Activated naive CD4-positive, alpha-beta T cell treated with anti-CD3 and anti-CD28 coated beads, Interleukin-2, amount 50 U/mL, for 24 hours (primary cell): ENCODE measurements at regions not wholly inside any gene's neighbourhood (a gene's known extent, or its start where the extent isn't known, plus 50 kb on each side); places are given as distances from the start of the nearest gene placed in this dataset.

Experiments used
- H3K27ac Mint-ChIP-seq: one replicate; pipeline ENCODE4 v1.8.0; 2021; ENCODE audit warnings: mild to moderate bottlenecking, mixed read lengths
- H3K27me3 Mint-ChIP-seq: one replicate; pipeline ENCODE4 v1.8.0; 2021; ENCODE audit warnings: mixed read lengths
- H3K36me3 Mint-ChIP-seq: one replicate; pipeline ENCODE4 v1.8.0; 2021; ENCODE audit warnings: mixed read lengths
- H3K4me1 Mint-ChIP-seq: one replicate; pipeline ENCODE4 v1.8.0; 2021; ENCODE audit warnings: mixed read lengths
- H3K4me3 Mint-ChIP-seq: one replicate; pipeline ENCODE4 v1.8.0; 2021; ENCODE audit warnings: mild to moderate bottlenecking, mixed read lengths
- H3K9me3 Mint-ChIP-seq: one replicate; pipeline ENCODE4 v1.8.0; 2021; ENCODE audit warnings: mixed read lengths

DNA sequence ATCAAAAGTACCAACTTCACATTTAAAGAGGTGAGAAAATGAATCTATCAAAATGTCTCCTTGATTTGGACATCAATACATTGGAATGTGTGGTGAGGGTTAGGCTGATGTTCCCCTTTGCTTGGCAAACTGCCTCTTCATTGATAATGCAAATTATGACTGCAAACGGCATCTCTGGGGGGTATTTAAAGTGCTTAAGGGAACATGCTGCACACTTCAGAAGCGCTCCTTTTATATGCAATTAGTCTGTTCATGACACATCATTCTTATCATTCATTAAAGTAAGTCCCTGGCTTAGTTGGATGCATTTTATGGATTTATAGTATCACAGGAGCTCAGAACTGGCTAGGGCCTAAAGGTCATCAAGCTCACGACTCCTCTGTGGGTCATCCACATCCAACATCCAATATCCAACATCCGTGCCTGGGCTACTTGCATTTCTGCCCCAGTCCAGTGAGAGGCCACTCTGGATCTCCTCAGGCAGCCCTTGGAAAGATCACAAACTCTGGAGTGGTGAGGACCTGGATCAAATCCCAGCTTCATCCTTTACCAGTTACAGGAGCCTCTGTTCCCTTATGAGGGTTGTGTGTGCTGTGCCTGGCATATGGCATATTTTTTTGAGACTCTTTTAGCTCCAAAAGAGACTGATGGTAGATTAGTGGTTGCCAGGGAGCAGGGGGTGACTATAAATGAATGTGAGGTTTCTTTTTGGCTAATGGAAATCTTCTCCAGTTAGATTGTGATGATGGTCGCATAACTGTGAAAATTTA, 136.8 kb upstream of the FOXB1 start:
- Mint-ChIP-seq H3K36me3 (no peaks in the 10 kb centered on the region), H3K4me1 (no peaks in the 10 kb centered on the region), H3K27me3 (no peaks in the 10 kb centered on the region), H3K27ac (no peak overlapping the region), H3K9me3 (no peaks in the 10 kb centered on the region), H3K4me3 (no peak overlapping the region)

DNA sequence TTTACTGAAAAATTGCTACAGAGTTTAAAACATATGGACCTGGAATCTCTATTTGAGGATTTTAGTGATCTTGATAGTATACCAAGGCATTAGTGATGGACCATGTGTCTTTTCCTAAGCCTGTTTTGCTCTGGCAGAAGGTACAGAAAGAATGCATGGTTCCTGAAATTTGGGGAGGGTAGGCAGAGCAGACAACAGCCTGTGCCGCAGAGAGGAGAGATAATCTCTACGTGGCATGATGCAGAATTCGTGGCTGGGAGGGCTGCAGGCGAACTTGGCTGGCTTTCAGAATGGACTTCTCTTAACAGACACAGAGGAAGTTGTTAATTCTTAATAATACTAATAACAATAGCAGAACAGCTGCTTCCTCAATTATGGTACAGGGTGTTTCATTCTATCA, 137.5 kb upstream of the FOXB1 start:
- Mint-ChIP-seq H3K9me3 (no peaks in the 10 kb centered on the region), H3K27me3 (no peaks in the 10 kb centered on the region), H3K36me3 (no peaks in the 10 kb centered on the region), H3K27ac (no peak overlapping the region), H3K4me1 (no peaks in the 10 kb centered on the region), H3K4me3 (no peak overlapping the region)

DNA sequence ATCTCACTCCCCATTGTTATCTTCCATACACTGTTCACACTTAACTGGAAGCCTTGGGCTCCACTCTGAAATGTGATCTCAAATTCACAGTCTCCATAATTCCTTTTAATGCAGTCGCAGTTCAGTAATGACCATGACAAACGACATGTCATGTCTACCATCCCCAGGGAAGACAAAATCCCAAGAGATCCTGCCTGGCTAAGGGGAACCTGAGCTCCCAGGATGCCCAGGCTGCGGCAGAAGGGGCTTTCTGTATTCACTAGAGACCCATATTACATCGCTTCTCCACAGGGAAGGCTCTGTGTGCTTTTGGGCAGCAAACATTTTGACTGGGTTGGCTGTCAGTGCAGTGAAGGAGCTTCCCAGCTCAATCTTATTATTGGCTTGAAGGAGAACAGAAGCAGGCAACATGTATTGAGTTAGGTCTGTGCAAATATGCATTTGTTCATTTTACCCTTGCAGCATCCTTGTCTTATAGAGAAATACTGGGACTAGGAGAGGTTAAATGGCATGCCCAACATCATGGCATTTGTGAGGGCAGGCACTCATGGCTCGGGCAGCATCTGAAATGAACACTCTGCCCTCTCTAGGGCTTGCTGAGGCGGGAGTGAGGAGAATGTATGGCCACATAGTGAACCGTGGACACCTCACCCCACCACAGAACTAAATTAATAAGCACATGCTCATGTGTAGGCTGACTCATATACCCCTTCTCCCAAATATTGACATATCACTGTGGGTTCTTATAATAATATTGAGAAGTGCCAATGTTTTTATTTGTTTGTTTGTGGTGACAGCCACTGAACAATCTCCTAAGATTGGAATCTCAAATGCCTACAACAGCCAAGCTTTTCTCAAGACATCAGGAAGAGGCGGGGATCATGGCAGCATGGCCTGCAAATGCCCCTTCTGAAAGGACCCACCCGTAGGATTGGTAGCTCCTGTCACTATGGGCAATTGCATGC, 141.6 kb upstream of the FOXB1 start:
- no peak overlapping the region for H3K27ac Mint-ChIP-seq

DNA sequence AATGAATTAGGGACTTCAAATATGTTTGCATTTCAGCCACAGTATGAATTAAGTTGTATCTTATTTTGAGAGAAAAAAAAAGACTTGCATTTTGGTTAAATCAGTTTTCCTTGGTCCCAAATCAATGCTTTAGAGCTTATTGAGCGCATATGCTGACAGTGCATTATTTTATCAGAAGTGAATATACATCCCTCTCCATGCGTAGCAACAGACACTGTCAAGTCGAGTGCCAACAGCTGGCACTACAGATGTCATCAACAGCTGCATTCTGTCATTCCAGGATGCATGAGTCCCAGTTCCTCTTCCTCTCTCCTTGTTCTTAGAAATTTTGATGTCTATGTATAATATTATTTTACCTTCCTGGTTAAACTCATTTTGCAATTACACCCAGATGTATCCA, 156.1 kb upstream of the FOXB1 start:
- Mint-ChIP-seq H3K4me1 (no peaks in the 10 kb centered on the region), H3K9me3 (no peaks in the 10 kb centered on the region), H3K36me3 (no peaks in the 10 kb centered on the region), H3K27ac (no peak overlapping the region), H3K4me3 (no peak overlapping the region), H3K27me3 (no peaks in the 10 kb centered on the region)

More for the DNA sequence above, 141.6 kb upstream of the FOXB1 start:
- Mint-ChIP-seq H3K36me3 (no peaks in the 10 kb centered on the region), H3K9me3 (no peaks in the 10 kb centered on the region), H3K27me3 (no peaks in the 10 kb centered on the region), H3K4me3 (no peak overlapping the region), H3K4me1 (no peaks in the 10 kb centered on the region)

DNA sequence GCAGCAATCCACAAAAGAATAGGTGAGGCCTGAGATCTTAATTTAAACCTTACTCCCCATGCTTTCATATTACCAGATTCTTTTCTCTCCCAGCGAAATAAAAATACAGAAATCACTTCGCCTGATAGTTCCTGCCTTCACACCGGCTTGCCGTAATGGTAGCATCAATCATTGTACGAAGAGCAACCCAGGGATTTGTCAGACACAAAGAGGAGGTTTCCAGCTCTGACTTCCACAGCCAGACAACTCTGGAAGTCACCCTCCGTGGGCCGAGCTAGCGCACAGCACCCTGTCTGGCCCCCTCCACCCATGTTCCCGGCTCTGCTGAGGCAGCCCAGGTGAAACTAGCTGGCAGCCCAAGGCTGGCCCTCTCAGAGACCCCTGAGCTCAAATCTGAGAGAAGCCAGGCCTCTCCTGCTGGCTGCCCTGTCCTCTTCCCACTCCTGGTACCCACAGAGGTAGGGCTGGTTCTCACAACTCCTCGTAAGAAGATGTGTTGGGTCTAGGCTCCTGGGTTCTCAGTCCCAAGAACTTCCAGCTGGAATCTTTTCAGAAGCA, 156.9 kb upstream of the BNIP2 start:
- Mint-ChIP-seq H3K27ac (no peak overlapping the region), H3K9me3 (no peaks in the 10 kb centered on the region), H3K4me1 (no peaks in the 10 kb centered on the region), H3K36me3 (no peaks in the 10 kb centered on the region), H3K27me3 (no peaks in the 10 kb centered on the region), H3K4me3 (no peak overlapping the region)

DNA sequence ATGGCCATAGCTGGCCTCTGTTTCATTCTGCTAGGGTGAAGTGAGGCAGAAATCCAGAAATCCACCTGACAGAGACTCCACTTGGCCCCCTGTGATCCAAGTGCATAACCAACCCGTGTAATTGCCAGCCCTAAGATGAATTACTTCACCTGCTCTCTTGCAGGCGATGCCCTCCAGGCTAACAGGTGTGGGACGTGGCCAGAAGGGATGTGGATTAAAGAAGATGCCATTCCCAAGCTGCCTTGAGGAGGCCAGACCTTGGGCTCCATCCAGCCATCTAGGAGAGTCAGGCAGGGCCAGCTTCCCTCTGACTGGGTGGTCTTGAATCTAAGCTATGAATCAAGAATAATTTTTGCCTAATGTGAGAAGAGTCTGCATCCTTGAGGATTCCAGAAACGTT, 154.5 kb upstream of the BNIP2 start:
- peaks cover 14% of the 10 kb centered on the region for H3K4me1 Mint-ChIP-seq
- no peak overlapping the region for H3K4me3 Mint-ChIP-seq
- H3K27ac Mint-ChIP-seq = no peak overlapping the region
- no peaks in the 10 kb centered on the region for H3K27me3 Mint-ChIP-seq
- no peaks in the 10 kb centered on the region for H3K36me3 Mint-ChIP-seq
- H3K9me3 Mint-ChIP-seq = no peaks in the 10 kb centered on the region

DNA sequence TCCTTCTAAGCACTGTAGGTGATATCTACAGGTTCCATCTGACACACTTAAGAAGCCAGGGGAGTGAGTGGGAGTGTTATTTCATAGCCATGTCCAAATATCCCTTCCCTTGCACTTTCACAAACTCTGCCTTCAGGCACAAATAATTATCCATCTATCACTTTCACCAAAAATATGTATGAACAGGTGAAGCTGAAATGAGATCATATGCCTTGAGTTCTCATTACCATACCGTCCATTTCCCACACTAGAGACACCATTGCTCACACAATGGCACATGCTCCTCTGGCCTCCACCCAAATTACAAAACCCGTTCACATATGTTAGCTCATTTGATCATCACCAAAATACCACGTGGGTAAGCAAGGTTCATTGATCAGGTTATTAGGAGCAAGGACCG, 151.9 kb upstream of the BNIP2 start:
- Mint-ChIP-seq H3K9me3 (no peaks in the 10 kb centered on the region), H3K4me3 (no peak overlapping the region), H3K27ac (no peak overlapping the region), H3K4me1 (peaks cover 25% of the 10 kb centered on the region), H3K27me3 (no peaks in the 10 kb centered on the region), H3K36me3 (no peaks in the 10 kb centered on the region)

DNA sequence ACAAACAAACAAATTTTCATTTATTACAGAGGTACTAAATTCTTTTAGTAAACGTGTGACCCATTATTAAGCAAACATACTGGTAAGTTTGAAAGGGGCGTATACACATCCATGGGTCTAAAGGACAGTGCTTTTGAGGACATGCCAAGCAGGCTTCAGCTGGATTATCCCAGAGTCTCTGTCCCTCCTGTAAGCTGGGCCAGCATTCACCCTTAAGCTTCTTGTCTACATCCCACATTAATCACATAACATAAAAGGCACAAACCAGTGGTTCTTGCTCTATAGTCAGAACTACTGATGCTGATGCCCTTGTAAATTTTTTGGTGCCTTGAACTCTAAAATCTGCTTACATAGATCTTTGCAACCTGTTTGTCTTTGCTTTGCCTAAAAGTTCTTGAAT, 150.8 kb upstream of the BNIP2 start:
- H3K4me1 Mint-ChIP-seq = peaks cover 25% of the 10 kb centered on the region
- no peak overlapping the region for H3K4me3 Mint-ChIP-seq
- H3K36me3 Mint-ChIP-seq = no peaks in the 10 kb centered on the region
- H3K9me3 Mint-ChIP-seq = no peaks in the 10 kb centered on the region
- no peaks in the 10 kb centered on the region for H3K27me3 Mint-ChIP-seq
- H3K27ac Mint-ChIP-seq = no peak overlapping the region

DNA sequence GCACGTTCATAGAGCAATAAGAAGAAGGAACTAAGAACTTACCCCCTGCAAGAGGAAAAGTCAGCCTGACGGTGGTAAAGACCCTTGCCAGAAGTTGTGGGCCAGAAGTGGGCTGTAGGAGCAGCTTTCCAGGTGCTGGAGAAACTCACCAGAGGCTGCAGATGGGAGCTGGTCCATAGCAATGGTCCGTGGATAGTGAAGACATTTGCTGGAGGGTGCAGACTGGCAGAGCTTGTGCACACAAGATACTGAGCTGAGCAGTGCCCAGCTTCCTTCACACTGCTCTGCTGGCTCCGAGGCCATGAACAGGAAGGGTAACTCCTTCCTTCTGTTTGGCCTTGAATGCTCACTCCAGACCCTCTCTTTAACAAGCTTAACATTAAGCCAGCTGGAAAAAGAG, 149.8 kb upstream of the BNIP2 start:
- Mint-ChIP-seq H3K4me1 (peaks cover 25% of the 10 kb centered on the region), H3K27ac (no peak overlapping the region), H3K36me3 (no peaks in the 10 kb centered on the region), H3K27me3 (no peaks in the 10 kb centered on the region), H3K9me3 (no peaks in the 10 kb centered on the region), H3K4me3 (peak overlapping the region; percentile 34)

DNA sequence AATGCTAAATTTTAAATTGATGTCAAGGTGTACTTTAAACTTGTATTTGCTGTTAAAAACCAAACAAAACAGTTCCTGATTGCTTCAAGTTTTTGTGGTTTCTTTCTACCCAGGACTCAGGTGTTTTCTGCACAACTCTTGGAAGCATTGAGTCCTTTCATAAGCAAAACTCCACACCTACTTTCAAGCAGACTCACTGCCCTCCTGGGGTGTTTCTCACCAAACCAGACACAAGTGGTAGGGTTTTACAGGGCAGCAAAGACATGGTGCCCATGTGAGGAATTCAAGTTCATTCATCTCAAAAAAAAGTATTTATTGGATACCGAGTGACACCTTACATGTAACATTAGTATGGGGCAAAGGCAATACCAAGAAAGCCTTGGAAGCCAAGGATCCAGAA, 146.7 kb upstream of the BNIP2 start:
- no peak overlapping the region for H3K27ac Mint-ChIP-seq
- peaks cover 25% of the 10 kb centered on the region for H3K4me1 Mint-ChIP-seq

DNA sequence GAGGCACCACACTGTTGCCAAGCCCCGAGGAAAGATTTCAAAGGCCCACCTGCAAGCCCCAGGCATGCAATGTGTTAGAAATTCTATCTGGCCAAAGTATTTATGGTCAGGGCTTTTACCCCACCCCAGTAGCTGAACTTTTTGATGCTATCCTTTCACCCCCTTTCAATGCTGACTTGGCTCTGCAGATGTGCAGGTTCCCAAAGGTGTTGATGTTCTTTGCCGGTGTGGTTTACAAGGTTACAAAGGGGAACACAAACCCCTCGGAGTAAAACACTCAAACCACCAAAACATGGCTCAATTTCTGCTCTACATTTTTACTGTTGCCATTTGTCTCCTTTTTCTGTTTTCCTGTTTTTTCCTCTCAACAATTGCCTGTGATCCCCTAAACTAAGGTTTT, 145.4 kb upstream of the BNIP2 start:
- Mint-ChIP-seq H3K4me1 (peaks cover 17% of the 10 kb centered on the region), H3K4me3 (no peak overlapping the region), H3K27ac (no peak overlapping the region), H3K36me3 (no peaks in the 10 kb centered on the region), H3K9me3 (no peaks in the 10 kb centered on the region), H3K27me3 (no peaks in the 10 kb centered on the region)

More for the DNA sequence above, 146.7 kb upstream of the BNIP2 start:
- Mint-ChIP-seq H3K36me3 (no peaks in the 10 kb centered on the region), H3K4me3 (no peak overlapping the region), H3K27me3 (no peaks in the 10 kb centered on the region), H3K9me3 (no peaks in the 10 kb centered on the region)

DNA sequence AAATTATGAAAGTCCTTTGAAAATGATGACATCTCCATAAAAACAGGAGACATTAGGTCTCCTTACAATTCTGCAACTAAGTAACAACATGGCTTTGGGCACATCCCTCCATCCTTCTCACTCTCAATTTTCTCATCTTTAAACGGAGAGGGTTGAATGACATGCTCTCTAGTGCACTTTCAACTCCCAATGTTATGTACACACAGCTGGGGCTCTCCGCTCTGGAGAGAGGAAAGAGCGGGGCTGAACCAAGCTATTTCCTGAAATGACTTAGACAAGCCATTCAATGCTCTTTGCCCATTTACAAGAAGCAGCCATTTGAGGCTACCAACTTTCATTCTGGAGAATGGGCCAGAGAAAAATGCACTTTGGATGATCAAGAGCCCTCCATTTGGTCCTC, 144.2 kb upstream of the BNIP2 start:
- no peak overlapping the region for H3K4me3 Mint-ChIP-seq
- peaks cover 9% of the 10 kb centered on the region for H3K4me1 Mint-ChIP-seq
- no peaks in the 10 kb centered on the region for H3K27me3 Mint-ChIP-seq
- H3K27ac Mint-ChIP-seq = no peak overlapping the region
- H3K9me3 Mint-ChIP-seq = no peaks in the 10 kb centered on the region
- no peaks in the 10 kb centered on the region for H3K36me3 Mint-ChIP-seq

DNA sequence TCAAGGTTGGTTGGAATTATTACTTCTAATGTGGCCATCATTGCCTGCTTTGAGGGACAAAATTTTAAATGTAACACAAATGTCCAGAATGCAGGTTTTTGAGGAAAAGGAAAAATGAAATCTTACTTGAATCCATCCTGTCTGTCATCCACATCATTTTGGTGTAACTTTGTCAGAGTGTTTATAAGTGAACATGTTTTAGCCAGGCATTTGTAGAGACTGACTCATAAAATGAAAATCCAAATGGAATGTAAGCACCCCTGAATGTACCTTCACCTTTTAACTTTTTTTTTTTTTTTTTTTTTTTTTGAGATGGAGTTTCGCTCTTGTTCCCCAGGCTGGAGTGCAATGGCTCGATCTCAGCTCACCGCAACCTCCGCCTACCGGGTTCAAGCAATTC, 141.8 kb upstream of the BNIP2 start:
- Mint-ChIP-seq H3K9me3 (no peaks in the 10 kb centered on the region), H3K4me1 (no peaks in the 10 kb centered on the region), H3K27ac (no peak overlapping the region), H3K36me3 (no peaks in the 10 kb centered on the region), H3K4me3 (no peak overlapping the region), H3K27me3 (no peaks in the 10 kb centered on the region)

DNA sequence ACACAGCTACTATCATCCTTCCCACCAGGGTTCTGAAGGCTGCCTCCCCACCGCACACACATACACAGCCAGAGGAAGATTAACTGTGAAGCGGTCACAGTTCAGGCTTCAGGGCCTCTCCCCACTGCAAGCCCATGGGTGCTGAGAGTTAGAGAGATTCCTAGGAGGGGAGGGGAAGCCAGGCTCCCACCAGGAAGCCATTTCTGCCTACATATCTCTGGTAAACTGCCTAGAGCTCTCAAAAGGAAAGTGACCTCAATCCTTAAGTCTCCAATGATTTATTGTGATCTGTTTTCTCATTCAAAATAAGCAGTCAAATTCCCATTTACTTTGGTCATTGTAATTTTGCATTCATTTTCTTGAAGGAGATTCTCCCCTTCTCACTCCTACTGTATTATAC, 141.0 kb upstream of the BNIP2 start:
- H3K27me3 Mint-ChIP-seq = no peaks in the 10 kb centered on the region
- no peaks in the 10 kb centered on the region for H3K9me3 Mint-ChIP-seq
- H3K4me1 Mint-ChIP-seq = no peaks in the 10 kb centered on the region
- H3K4me3 Mint-ChIP-seq = no peak overlapping the region
- no peaks in the 10 kb centered on the region for H3K36me3 Mint-ChIP-seq
- H3K27ac Mint-ChIP-seq = no peak overlapping the region

DNA sequence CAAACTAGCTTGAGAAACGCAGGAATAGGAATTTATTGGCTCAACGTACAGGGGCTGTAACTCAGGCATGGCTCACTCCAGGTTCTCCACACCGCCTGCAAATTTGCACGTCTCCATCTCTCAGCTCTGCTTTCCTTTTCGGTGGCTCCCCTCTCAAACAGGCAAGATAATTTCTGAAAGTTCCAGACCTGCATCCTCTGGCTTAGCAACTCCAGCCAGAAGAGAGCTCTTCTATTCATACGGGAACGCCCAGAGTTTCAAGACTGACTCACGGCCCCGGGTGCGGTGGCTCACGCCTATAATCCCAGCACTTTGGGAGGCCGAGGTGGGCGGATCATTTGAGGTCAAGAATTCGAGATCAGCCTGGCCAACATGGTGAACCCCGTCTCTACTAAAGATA, 139.7 kb upstream of the BNIP2 start:
- no peaks in the 10 kb centered on the region for H3K27me3 Mint-ChIP-seq
- H3K36me3 Mint-ChIP-seq = no peaks in the 10 kb centered on the region
- no peak overlapping the region for H3K27ac Mint-ChIP-seq
- peaks cover 4% of the 10 kb centered on the region for H3K9me3 Mint-ChIP-seq
- H3K4me3 Mint-ChIP-seq = no peak overlapping the region
- H3K4me1 Mint-ChIP-seq = no peaks in the 10 kb centered on the region

DNA sequence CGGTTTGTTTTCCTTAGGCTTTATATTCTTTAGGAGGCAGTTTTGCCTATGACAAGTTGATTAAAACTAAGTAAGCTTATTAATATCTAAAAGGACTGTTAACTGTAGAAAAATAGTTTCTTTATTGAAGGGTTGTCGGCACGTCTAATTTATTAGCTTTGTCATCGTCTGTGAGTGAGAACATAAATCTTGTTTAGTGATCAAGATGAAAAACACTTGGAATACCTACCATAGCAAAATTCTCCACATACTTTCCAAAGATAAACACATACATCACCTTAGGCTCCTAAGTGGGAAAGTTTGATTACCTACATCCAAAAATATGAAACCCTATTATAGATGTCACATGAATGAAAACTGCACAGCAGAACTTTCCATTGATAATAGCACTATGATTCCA, 139.1 kb upstream of the BNIP2 start:
- no peaks in the 10 kb centered on the region for H3K27me3 Mint-ChIP-seq
- H3K36me3 Mint-ChIP-seq = no peaks in the 10 kb centered on the region
- peaks cover 4% of the 10 kb centered on the region for H3K9me3 Mint-ChIP-seq
- H3K4me3 Mint-ChIP-seq = no peak overlapping the region
- H3K4me1 Mint-ChIP-seq = no peaks in the 10 kb centered on the region
- H3K27ac Mint-ChIP-seq = no peak overlapping the region
